ENCODE measurements at regions not wholly inside any gene's neighbourhood (a gene's known extent, or its start where the extent isn't known, plus 50 kb on each side); places are given as distances from the start of the nearest gene placed in this dataset.
A peak's percentile ranks its signal among the peaks of the same experiment; 100 is the strongest.

- WGBS, 2 donors: 83% methylated on average over 6 of the region's 6 CpGs
- Histone ChIP-seq H3K27ac (ENCODE audit: low read depth in 1 of 2, low read length in 1 of 2) (no peak overlapping the region), H3K27me3 (ENCODE audit: control insufficient read depth in 3 of 3, insufficient read depth in 3 of 3, low read length in 2 of 3) (no peaks in the 10 kb centered on the region), H3K36me3 (ENCODE audit: control insufficient read depth in 4 of 4, insufficient read depth in 4 of 4, low read length in 4 of 4) (no peaks in the 10 kb centered on the region), H3K9ac (ENCODE audit: insufficient read depth in 1 of 2, low read length in 2 of 2) (no peak overlapping the region), H3K9me3 (ENCODE audit: control insufficient read depth in 4 of 4, insufficient read depth in 3 of 4, low read length in 3 of 4) (no peaks in the 10 kb centered on the region), H3K4me3 (no peak overlapping the region), H3K4me1 (ENCODE audit: control insufficient read depth in 5 of 5, insufficient read depth in 5 of 5, low read length in 5 of 5) (no peaks in the 10 kb centered on the region)
- ATAC-seq (ENCODE audit: insufficient read depth, low FRiP score) (no peak), DNase-seq (no peak)
- no peak for TF ChIP-seq CTCF (IDR thresholded peaks at IDR 0.05; ENCODE audit: control extremely low read depth, extremely low read depth)
These were observed 75.3 kb upstream of the CLDN10 start for GRCh38 chr13:95477187-95477586.

- WGBS, 2 donors: 39 to 59% methylated on average over 2 of the region's 2 CpGs
- no peak overlapping the region for H3K27ac ChIP-seq (ENCODE audit: low read depth in 1 of 2, low read length in 1 of 2)
- H3K9me3 ChIP-seq (ENCODE audit: control insufficient read depth in 4 of 4, insufficient read depth in 3 of 4, low read length in 3 of 4): peaks cover 0 to 3% (median 1%) of the 10 kb centered on the region in 4 donors
These were observed 72.8 kb upstream of the CLDN10 start for GRCh38 chr13:95479731-95480130.

GRCh38 chr13:95480131-95480545, 72.4 kb upstream of the CLDN10 start:
- Histone ChIP-seq H3K36me3 (ENCODE audit: control insufficient read depth in 4 of 4, insufficient read depth in 4 of 4, low read length in 4 of 4) (no peaks in the 10 kb centered on the region), H3K27ac (ENCODE audit: low read depth in 1 of 2, low read length in 1 of 2) (no peak overlapping the region), H3K9ac (ENCODE audit: insufficient read depth in 1 of 2, low read length in 2 of 2) (no peak overlapping the region), H3K27me3 (ENCODE audit: control insufficient read depth in 3 of 3, insufficient read depth in 3 of 3, low read length in 2 of 3) (no peaks in the 10 kb centered on the region), H3K4me1 (ENCODE audit: control insufficient read depth in 5 of 5, insufficient read depth in 5 of 5, low read length in 5 of 5) (no peaks in the 10 kb centered on the region), H3K4me3 (no peak overlapping the region), H3K9me3 (ENCODE audit: control insufficient read depth in 4 of 4, insufficient read depth in 3 of 4, low read length in 3 of 4) (peaks cover 0 to 3% (median 1%) of the 10 kb centered on the region in 4 donors)
- DNase-seq: no peak
- peak; percentile 39 for ATAC-seq (ENCODE audit: insufficient read depth, low FRiP score)
- WGBS, 2 donors: 29 to 40% methylated on average over 7 of the region's 7 CpGs
- no peak for TF ChIP-seq CTCF (IDR thresholded peaks at IDR 0.05; ENCODE audit: control extremely low read depth, extremely low read depth)

More at GRCh38 chr13:95479731-95480130, 72.8 kb upstream of the CLDN10 start:
- Histone ChIP-seq H3K36me3 (ENCODE audit: control insufficient read depth in 4 of 4, insufficient read depth in 4 of 4, low read length in 4 of 4) (no peaks in the 10 kb centered on the region), H3K4me1 (ENCODE audit: control insufficient read depth in 5 of 5, insufficient read depth in 5 of 5, low read length in 5 of 5) (no peaks in the 10 kb centered on the region), H3K27me3 (ENCODE audit: control insufficient read depth in 3 of 3, insufficient read depth in 3 of 3, low read length in 2 of 3) (no peaks in the 10 kb centered on the region), H3K4me3 (no peak overlapping the region), H3K9ac (ENCODE audit: insufficient read depth in 1 of 2, low read length in 2 of 2) (no peak overlapping the region)
- ATAC-seq (ENCODE audit: insufficient read depth, low FRiP score) (no peak), DNase-seq (no peak)
- TF ChIP-seq CTCF (IDR thresholded peaks at IDR 0.05; ENCODE audit: control extremely low read depth, extremely low read depth): no peak
